Left lung (tissue), 4 donors: ENCODE measurements at regions not wholly inside any gene's neighbourhood (a gene's known extent, or its start where the extent isn't known, plus 50 kb on each side); places are given as distances from the start of the nearest gene placed in this dataset.

Experiments
- ATAC-seq: fragments of 200-7000 bp; cut with Tn5 transposase; one replicate; pipeline ENCODE4 v1.9.1; 2020; ENCODE audit warnings: moderate library complexity
- DNase-seq, 4 donors: peaks; one replicate each; pipeline ENCODE4 v3.0.0-alpha.2; 2013 to 2020
- H3K27ac ChIP-seq, 2 donors: fragments of 200-600 bp; sonication (generic) in 1 of 2; one replicate each; pipeline versions ENCODE4 v1.5.0 to v1.8.0; 2020 to 2021
- H3K27me3 ChIP-seq, 2 donors: fragments of 200-600 bp; sonication (generic) in 1 of 2; one replicate each; pipeline versions ENCODE4 v1.5.0 to v1.8.0; 2020 to 2021
- H3K36me3 ChIP-seq, 2 donors: fragments of 200-600 bp; sonication (generic) in 1 of 2; one replicate each; pipeline versions ENCODE4 v1.5.0 to v1.8.0; 2020 to 2021
- H3K4me1 ChIP-seq, 2 donors: fragments of 200-600 bp; one replicate each; pipeline ENCODE4 v1.8.0; 2021
- H3K4me3 ChIP-seq, 2 donors: fragments of 200-600 bp; sonication (generic) in 1 of 2; one replicate each; pipeline versions ENCODE4 v1.5.0 to v1.8.0; 2020 to 2021; ENCODE audit warnings: mild to moderate bottlenecking in 1 of 2
- H3K9me3 ChIP-seq, 2 donors: fragments of 200-600 bp; sonication (generic) in 1 of 2; one replicate each; pipeline versions ENCODE4 v1.5.0 to v1.8.0; 2020 to 2021
- CTCF ChIP-seq, 2 donors: fragments of 200-600 bp; sonication (generic) in 1 of 2; IDR thresholded peaks; one replicate each; pipeline versions ENCODE4 v1.5.0 to v1.8.0; 2021; ENCODE audit warnings: antibody characterized with exemption in 2 of 2
- intact Hi-C, 2 donors: fragments of 100-400 bp; cut with DNase I; formaldehyde crosslinking; loops; one replicate each; pipeline versions ENCODE4 v1.11.2 to v1.14.2; 2022
- donor health status: DM: no; HTN: yes; CAD: no.
- donor health status: DM: no; HTN: no; CAD: no.

- no peak for ATAC-seq
- Histone ChIP-seq H3K9me3 (no peaks in the 10 kb centered on the region), H3K4me3 (no peak overlapping the region), H3K36me3 (no peaks in the 10 kb centered on the region), H3K27me3 (no peaks in the 10 kb centered on the region), H3K27ac (no peak overlapping the region), H3K4me1 (no peaks in the 10 kb centered on the region)
- DNase-seq, result no peak
- intact Hi-C loops, result no loop called here
- no peak for TF ChIP-seq CTCF (IDR thresholded peaks at IDR 0.05)
Observed at GRCh38 chr2:2910259-2910658, 467.4 kb downstream of the EIPR1 start.

GRCh38 chr2:2909086-2910035 lies 468.3 kb downstream of the EIPR1 start:
- intact Hi-C loops, result no loop called here
- TF ChIP-seq CTCF (IDR thresholded peaks at IDR 0.05), result no peak

GRCh38 chr2:2906091-2906490 lies 471.5 kb downstream of the EIPR1 start:
- Histone ChIP-seq H3K9me3 (no peaks in the 10 kb centered on the region), H3K36me3 (no peaks in the 10 kb centered on the region), H3K4me3 (no peak overlapping the region), H3K27ac (no peak overlapping the region), H3K4me1 (no peaks in the 10 kb centered on the region), H3K27me3 (no peaks in the 10 kb centered on the region)
- TF ChIP-seq CTCF (IDR thresholded peaks at IDR 0.05), result no peak
- intact Hi-C loops, result no loop called here
- no peak for DNase-seq
- ATAC-seq, result no peak

More at GRCh38 chr2:2909086-2910035, 468.3 kb downstream of the EIPR1 start:
- DNase-seq, result no peak
- Histone ChIP-seq H3K27me3 (no peaks in the 10 kb centered on the region), H3K4me1 (no peaks in the 10 kb centered on the region), H3K27ac (no peak overlapping the region), H3K9me3 (no peaks in the 10 kb centered on the region), H3K4me3 (no peak overlapping the region), H3K36me3 (no peaks in the 10 kb centered on the region)
- no peak for ATAC-seq

GRCh38 chr2:2904721-2905350 lies 472.8 kb downstream of the EIPR1 start:
- no peak overlapping the region for H3K27ac ChIP-seq
- no peaks in the 10 kb centered on the region for H3K27me3 ChIP-seq
- no peak for TF ChIP-seq CTCF (IDR thresholded peaks at IDR 0.05)
- intact Hi-C loops, result no loop called here
- DNase-seq, result no peak
- no peaks in the 10 kb centered on the region for H3K36me3 ChIP-seq
- ATAC-seq, result no peak
- H3K4me3 ChIP-seq, result no peak overlapping the region
- H3K4me1 ChIP-seq, result no peaks in the 10 kb centered on the region
- no peaks in the 10 kb centered on the region for H3K9me3 ChIP-seq

- Histone ChIP-seq H3K9me3 (no peaks in the 10 kb centered on the region), H3K27me3 (no peaks in the 10 kb centered on the region), H3K36me3 (no peaks in the 10 kb centered on the region), H3K4me3 (no peak overlapping the region), H3K27ac (no peak overlapping the region), H3K4me1 (no peaks in the 10 kb centered on the region)
- no peak for TF ChIP-seq CTCF (IDR thresholded peaks at IDR 0.05)
- no peak for DNase-seq
- no peak for ATAC-seq
- intact Hi-C loops, result no loop called here
Observed at GRCh38 chr2:2902547-2903281, 474.9 kb downstream of the EIPR1 start.
